Naive B cell (primary cell): ENCODE measurements at regions not wholly inside any gene's neighbourhood (a gene's known extent, or its start where the extent isn't known, plus 50 kb on each side); places are given as distances from the start of the nearest gene placed in this dataset.

Experiments
- ATAC-seq, 2 donors: fragments of 150-1000 bp; cut with Tn5 transposase; 2 replicates each; pipeline ENCODE4 v1.10.0; 2021; ENCODE audit warnings: low read depth in 2 of 2, mild to moderate bottlenecking in 2 of 2, moderate library complexity in 2 of 2
- DNase-seq: peaks from one replicate; pipeline ENCODE4 v3.0.0; 2022
- H3K27ac Mint-ChIP-seq, 6 donors: one replicate each; pipeline ENCODE4 v1.8.0; 2020 to 2022; ENCODE audit warnings: mild to moderate bottlenecking in 6 of 6, mixed read lengths in 6 of 6, moderate library complexity in 5 of 6, inconsistent platforms in 2 of 6
- H3K27me3 Mint-ChIP-seq, 3 donors: one replicate each; pipeline ENCODE4 v1.8.0; 2021 to 2022; ENCODE audit warnings: mixed read lengths in 3 of 3, mild to moderate bottlenecking in 1 of 3
- H3K36me3 Mint-ChIP-seq, 2 donors: one replicate each; pipeline ENCODE4 v1.8.0; 2020 to 2022; ENCODE audit warnings: mixed read lengths in 2 of 2, inconsistent platforms in 1 of 2, mild to moderate bottlenecking in 1 of 2
- H3K4me1 Mint-ChIP-seq, 3 donors: one replicate each; pipeline ENCODE4 v1.8.0; 2020 to 2022; ENCODE audit warnings: mixed read lengths in 3 of 3, inconsistent platforms in 1 of 3, mild to moderate bottlenecking in 1 of 3, moderate library complexity in 1 of 3
- H3K4me3 Mint-ChIP-seq, 8 donors: one replicate each; pipeline ENCODE4 v1.8.0; 2020 to 2022; ENCODE audit warnings: mild to moderate bottlenecking in 8 of 8, mixed read lengths in 8 of 8, moderate library complexity in 8 of 8, inconsistent platforms in 2 of 8
- H3K9me3 Mint-ChIP-seq, 7 donors: one replicate each; pipeline ENCODE4 v1.8.0; 2020 to 2022; ENCODE audit warnings: mixed read lengths in 7 of 7, mild to moderate bottlenecking in 5 of 7, inconsistent platforms in 2 of 7, moderate library complexity in 1 of 7

GRCh38 chr12:24473097-24473496 lies 475.8 kb downstream of the BCAT1 start:
- ATAC-seq (no peak), DNase-seq (no peak)
- Mint-ChIP-seq H3K27me3 (no peaks in the 10 kb centered on the region), H3K27ac (no peak overlapping the region), H3K9me3 (no peaks in the 10 kb centered on the region), H3K4me1 (no peaks in the 10 kb centered on the region), H3K4me3 (no peak overlapping the region), H3K36me3 (no peaks in the 10 kb centered on the region)

DNA sequence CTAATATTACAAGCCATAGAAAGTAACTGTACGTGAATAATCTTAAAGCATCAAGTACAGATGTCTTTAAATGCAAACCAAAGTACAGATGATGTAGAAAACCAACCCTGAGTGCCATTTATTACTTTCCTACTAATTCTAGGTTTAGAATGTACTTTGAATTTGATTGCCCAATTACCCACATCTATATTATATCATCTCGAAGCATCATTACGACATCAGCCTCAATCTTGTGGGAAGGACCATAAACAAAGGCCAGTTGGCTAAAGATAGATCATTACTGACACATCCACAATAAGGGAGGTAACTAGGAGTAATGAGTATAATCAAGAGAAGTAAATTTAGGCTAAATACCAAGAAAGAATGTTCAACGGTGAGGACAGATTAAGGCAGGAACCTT lies 478.9 kb downstream of the BCAT1 start:
- H3K27me3 Mint-ChIP-seq = peaks cover 0 to 4% (median 0%) of the 10 kb centered on the region in 3 donors
- H3K36me3 Mint-ChIP-seq = no peaks in the 10 kb centered on the region

DNA sequence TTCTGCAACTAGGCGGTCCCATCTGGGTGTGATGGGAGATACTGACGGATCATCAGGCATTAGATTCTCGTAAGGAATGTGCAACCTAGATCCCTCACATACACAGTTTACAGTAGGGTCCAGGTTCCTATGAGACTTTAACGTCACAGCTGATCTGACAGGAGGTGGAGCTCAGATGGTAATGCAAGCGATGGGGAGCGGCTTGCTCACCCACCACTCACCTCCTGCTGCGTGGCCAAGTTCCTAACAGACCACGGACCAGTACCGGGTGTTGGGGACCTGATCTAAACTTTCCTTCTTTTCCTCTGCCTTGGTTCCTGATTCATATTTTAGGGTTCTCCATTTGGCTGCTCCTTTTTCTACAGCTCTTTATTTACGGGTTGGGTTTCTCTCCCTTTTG lies 479.8 kb downstream of the BCAT1 start:
- H3K9me3 Mint-ChIP-seq = no peaks in the 10 kb centered on the region
- H3K4me1 Mint-ChIP-seq = peaks cover 0 to 6% (median 0%) of the 10 kb centered on the region in 3 donors
- peaks cover 0 to 4% (median 0%) of the 10 kb centered on the region in 3 donors for H3K27me3 Mint-ChIP-seq
- DNase-seq = no peak
- H3K36me3 Mint-ChIP-seq = no peaks in the 10 kb centered on the region
- H3K4me3 Mint-ChIP-seq = no peak overlapping the region
- H3K27ac Mint-ChIP-seq = no peak overlapping the region
- no peak for ATAC-seq

More for the DNA sequence above, 478.9 kb downstream of the BCAT1 start:
- DNase-seq (no peak), ATAC-seq (no peak)
- Mint-ChIP-seq H3K27ac (no peak overlapping the region), H3K4me1 (peaks cover 0 to 6% (median 0%) of the 10 kb centered on the region in 3 donors), H3K4me3 (no peak overlapping the region), H3K9me3 (no peaks in the 10 kb centered on the region)

DNA sequence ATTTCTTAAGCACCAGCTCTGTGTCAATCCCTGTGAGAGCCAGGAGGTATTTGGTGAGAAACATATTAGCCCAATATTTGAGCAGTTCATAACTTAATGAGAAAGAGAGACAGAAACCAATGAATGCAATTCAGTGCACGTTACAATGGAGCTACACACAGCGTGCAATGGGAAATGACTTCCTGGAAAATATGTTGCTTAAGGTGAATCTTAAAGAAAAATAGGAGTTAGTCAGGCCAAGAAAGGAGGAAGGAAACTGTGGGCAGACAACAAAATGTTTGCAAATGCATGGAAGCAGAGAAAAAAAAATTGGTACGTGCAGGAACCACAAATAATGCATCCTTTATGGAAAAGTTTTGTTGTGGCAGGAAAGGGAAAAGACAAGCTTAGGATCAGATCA lies 481.7 kb downstream of the BCAT1 start:
- Mint-ChIP-seq H3K4me3 (no peak overlapping the region), H3K27ac (no peak overlapping the region), H3K4me1 (peaks cover 0 to 7% (median 6%) of the 10 kb centered on the region in 3 donors), H3K27me3 (peaks cover 0 to 4% (median 0%) of the 10 kb centered on the region in 3 donors), H3K36me3 (no peaks in the 10 kb centered on the region), H3K9me3 (no peaks in the 10 kb centered on the region)
- DNase-seq (no peak), ATAC-seq (no peak)

- Mint-ChIP-seq H3K4me3 (peak overlapping the region in 2 of 8 donors; percentile 3 to 37), H3K9me3 (no peaks in the 10 kb centered on the region), H3K36me3 (no peaks in the 10 kb centered on the region), H3K27ac (no peak overlapping the region), H3K4me1 (peaks cover 0 to 7% (median 6%) of the 10 kb centered on the region in 3 donors), H3K27me3 (peaks cover 0 to 4% (median 0%) of the 10 kb centered on the region in 3 donors)
- ATAC-seq (no peak), DNase-seq (no peak)
These were observed 485.5 kb downstream of the BCAT1 start for GRCh38 chr12:24463375-24463774.

DNA sequence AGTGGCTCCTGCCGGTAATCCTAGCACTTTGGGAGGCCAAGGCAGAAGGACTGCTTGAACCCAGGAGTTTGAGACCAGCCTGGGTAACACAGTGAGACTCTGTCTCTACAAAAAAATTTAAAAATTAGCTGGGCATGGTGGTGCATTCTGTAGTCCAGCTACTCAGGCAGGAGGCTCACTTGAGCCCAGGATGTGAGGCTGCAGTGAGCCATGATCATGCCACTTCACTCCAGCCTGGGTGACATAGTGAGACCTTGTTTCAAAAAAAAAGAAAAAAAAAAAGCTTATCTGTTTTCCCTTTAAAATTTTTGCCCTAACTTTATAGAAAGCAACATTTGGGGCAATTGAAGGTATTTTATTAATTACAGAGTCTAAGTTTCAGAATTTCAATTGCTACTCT lies 486.0 kb downstream of the BCAT1 start:
- no peak for DNase-seq
- no peaks in the 10 kb centered on the region for H3K36me3 Mint-ChIP-seq
- H3K27me3 Mint-ChIP-seq = peaks cover 0 to 4% (median 0%) of the 10 kb centered on the region in 3 donors
- H3K4me3 Mint-ChIP-seq = peak overlapping the region in 2 of 8 donors; percentile 3 to 37
- H3K27ac Mint-ChIP-seq = no peak overlapping the region
- H3K4me1 Mint-ChIP-seq = peaks cover 0 to 7% (median 6%) of the 10 kb centered on the region in 3 donors
- no peaks in the 10 kb centered on the region for H3K9me3 Mint-ChIP-seq
- no peak for ATAC-seq

- no peak for ATAC-seq
- no peak for DNase-seq
- Mint-ChIP-seq H3K27ac (no peak overlapping the region), H3K9me3 (no peaks in the 10 kb centered on the region), H3K4me3 (no peak overlapping the region), H3K36me3 (no peaks in the 10 kb centered on the region), H3K27me3 (no peaks in the 10 kb centered on the region), H3K4me1 (peaks cover 0 to 7% (median 0%) of the 10 kb centered on the region in 3 donors)
These were observed 488.4 kb downstream of the BCAT1 start for GRCh38 chr12:24460506-24460905.

DNA sequence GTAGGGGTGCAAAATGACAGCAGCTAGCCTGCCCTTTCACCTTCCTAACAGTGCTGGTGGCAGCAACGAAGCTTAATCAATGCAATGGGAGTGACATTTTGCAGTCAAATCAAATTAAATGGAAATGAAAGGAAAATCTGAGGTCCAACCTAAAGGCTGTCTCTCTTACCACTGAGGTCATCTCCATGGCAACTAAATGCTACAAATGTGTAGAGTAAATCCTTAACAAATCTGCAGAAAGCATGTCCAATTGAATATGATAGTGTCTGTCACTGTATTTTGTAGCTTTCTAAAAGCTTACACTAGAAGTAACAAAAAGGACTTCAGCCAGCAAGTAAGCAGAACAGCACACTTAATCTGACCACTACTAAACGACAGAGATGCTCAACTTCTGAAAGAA lies 488.8 kb downstream of the BCAT1 start:
- no peaks in the 10 kb centered on the region for H3K27me3 Mint-ChIP-seq
- peaks cover 0 to 7% (median 0%) of the 10 kb centered on the region in 3 donors for H3K4me1 Mint-ChIP-seq
- no peaks in the 10 kb centered on the region for H3K9me3 Mint-ChIP-seq
- no peak overlapping the region for H3K4me3 Mint-ChIP-seq
- H3K36me3 Mint-ChIP-seq = no peaks in the 10 kb centered on the region
- ATAC-seq (no peak), DNase-seq (no peak)
- no peak overlapping the region for H3K27ac Mint-ChIP-seq

DNA sequence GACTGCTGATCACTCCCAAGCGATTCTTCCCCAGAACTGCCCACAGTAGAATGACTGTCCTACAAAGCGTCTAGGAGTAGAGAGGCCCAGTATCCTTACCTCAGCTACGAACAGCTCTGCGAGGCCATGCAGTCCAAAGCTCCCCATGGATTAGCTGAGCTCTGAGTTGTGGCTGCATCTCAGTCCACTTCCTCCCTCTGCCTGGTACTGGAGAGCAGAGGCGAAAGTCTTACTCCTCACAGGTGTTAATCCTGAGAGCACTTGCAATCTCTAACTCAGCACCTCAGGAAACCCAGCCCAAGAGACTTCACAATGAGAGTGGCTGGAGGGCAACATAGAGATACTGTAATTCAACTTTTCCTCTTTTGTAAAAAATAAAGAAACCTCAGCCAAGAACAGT lies 493.1 kb downstream of the BCAT1 start:
- Mint-ChIP-seq H3K27ac (no peak overlapping the region), H3K4me3 (no peak overlapping the region), H3K36me3 (no peaks in the 10 kb centered on the region), H3K4me1 (no peaks in the 10 kb centered on the region), H3K27me3 (no peaks in the 10 kb centered on the region), H3K9me3 (no peaks in the 10 kb centered on the region)
- DNase-seq (no peak), ATAC-seq (no peak)

DNA sequence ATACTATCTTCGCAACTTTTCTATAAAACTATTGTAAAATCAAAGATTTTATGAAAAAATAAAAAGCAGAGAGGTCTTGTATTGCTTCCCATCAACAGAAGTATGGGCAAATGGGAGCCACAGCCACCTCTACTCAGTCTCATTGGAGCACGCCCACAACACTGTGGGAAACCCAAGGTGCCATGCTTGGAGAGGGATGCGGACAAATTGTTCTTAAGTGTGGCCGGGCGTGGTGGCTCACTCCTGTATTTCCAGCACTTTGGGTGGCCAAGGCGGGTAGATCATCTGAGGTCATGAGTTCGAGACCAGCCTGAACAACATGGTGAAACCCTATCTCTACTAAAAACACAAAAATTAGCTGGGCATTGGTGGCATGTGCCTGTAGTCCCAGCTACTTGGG lies 498.2 kb upstream of the SOX5 start:
- no peaks in the 10 kb centered on the region for H3K27me3 Mint-ChIP-seq
- no peak overlapping the region for H3K27ac Mint-ChIP-seq
- H3K4me3 Mint-ChIP-seq = no peak overlapping the region
- no peaks in the 10 kb centered on the region for H3K9me3 Mint-ChIP-seq
- DNase-seq = no peak
- ATAC-seq = no peak
- H3K4me1 Mint-ChIP-seq = peaks cover 0 to 4% (median 0%) of the 10 kb centered on the region in 3 donors
- H3K36me3 Mint-ChIP-seq = no peaks in the 10 kb centered on the region

DNA sequence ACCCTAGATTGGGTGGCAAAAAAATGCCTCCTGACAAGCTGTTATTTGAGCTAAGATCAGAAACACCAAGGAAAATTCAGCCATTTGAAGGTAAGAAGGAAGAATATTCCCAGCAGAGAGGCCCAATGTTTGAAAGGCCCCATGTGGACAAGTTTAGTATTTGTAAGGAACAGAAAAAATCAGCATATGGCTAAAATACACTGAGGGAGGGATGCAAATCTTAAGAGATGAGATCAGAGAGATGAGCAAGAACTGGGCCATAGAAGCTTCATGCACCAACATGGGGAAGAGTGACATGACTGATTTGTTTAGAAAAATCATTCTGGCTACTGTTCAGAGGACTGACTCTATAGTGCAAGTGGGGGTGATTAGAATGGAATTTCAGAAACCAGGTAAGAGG lies 496.8 kb upstream of the SOX5 start:
- H3K36me3 Mint-ChIP-seq = no peaks in the 10 kb centered on the region
- DNase-seq (no peak), ATAC-seq (no peak)
- H3K4me3 Mint-ChIP-seq = no peak overlapping the region
- peaks cover 0 to 3% (median 2%) of the 10 kb centered on the region in 3 donors for H3K27me3 Mint-ChIP-seq
- peak overlapping the region in 1 of 6 donors; percentile 5 for H3K27ac Mint-ChIP-seq
- no peaks in the 10 kb centered on the region for H3K9me3 Mint-ChIP-seq
- H3K4me1 Mint-ChIP-seq = peaks cover 0 to 4% (median 0%) of the 10 kb centered on the region in 3 donors

GRCh38 chr12:24444634-24445033 lies 495.2 kb upstream of the SOX5 start:
- H3K4me1 Mint-ChIP-seq = peaks cover 0 to 4% (median 0%) of the 10 kb centered on the region in 3 donors
- H3K36me3 Mint-ChIP-seq = no peaks in the 10 kb centered on the region
- DNase-seq (no peak), ATAC-seq (no peak)
- H3K9me3 Mint-ChIP-seq = no peaks in the 10 kb centered on the region
- H3K27me3 Mint-ChIP-seq = peaks cover 0 to 8% (median 6%) of the 10 kb centered on the region in 3 donors
- no peak overlapping the region for H3K4me3 Mint-ChIP-seq
- no peak overlapping the region for H3K27ac Mint-ChIP-seq

- H3K36me3 Mint-ChIP-seq = no peaks in the 10 kb centered on the region
- no peak for ATAC-seq
- H3K4me1 Mint-ChIP-seq = peaks cover 0 to 4% (median 0%) of the 10 kb centered on the region in 3 donors
- no peak overlapping the region for H3K4me3 Mint-ChIP-seq
- H3K27ac Mint-ChIP-seq = no peak overlapping the region
- no peaks in the 10 kb centered on the region for H3K9me3 Mint-ChIP-seq
- H3K27me3 Mint-ChIP-seq = peaks cover 0 to 8% (median 6%) of the 10 kb centered on the region in 3 donors
- no peak for DNase-seq
These were observed 492.0 kb upstream of the SOX5 start for GRCh38 chr12:24441458-24441857.

DNA sequence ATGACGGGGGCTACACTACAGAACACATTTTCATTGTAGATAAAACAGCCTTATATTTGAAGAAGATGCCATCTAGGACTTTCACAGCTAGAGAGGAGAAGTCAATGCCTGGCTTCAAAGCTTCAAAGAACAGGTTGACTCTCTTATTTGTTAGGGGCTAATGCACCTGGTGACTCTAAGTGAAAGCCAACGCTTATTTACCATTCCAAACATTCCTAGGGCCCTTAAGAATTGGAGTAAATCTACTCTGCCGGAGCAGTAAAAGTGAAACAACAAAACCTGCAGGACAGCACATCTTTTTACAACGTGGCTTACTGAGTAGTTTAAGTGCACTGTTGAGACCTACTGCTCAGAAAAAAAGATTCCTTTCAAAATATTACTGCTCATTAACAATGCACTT lies 487.2 kb upstream of the SOX5 start:
- Mint-ChIP-seq H3K27me3 (peaks cover 3 to 8% (median 6%) of the 10 kb centered on the region in 3 donors), H3K4me3 (no peak overlapping the region), H3K36me3 (no peaks in the 10 kb centered on the region), H3K4me1 (no peaks in the 10 kb centered on the region), H3K9me3 (no peaks in the 10 kb centered on the region), H3K27ac (no peak overlapping the region)
- DNase-seq (no peak), ATAC-seq (no peak)

- Mint-ChIP-seq H3K27me3 (peaks cover 0 to 3% (median 0%) of the 10 kb centered on the region in 3 donors), H3K4me1 (no peaks in the 10 kb centered on the region), H3K9me3 (peaks cover 0 to 2% (median 0%) of the 10 kb centered on the region in 7 donors), H3K36me3 (no peaks in the 10 kb centered on the region), H3K27ac (no peak overlapping the region), H3K4me3 (no peak overlapping the region)
- ATAC-seq (no peak), DNase-seq (no peak)
These were observed 482.4 kb upstream of the SOX5 start for GRCh38 chr12:24431872-24432271.
